ENCODE measurements at regions not wholly inside any gene's neighbourhood (a gene's known extent, or its start where the extent isn't known, plus 50 kb on each side); places are given as distances from the start of the nearest gene placed in this dataset.
A peak's percentile ranks its signal among the peaks of the same experiment; 100 is the strongest.

- Mint-ChIP-seq H3K36me3 (ENCODE audit: low read depth, unreplicated experiment) (no peaks in the 10 kb centered on the region), H3K27ac (ENCODE audit: unreplicated experiment) (no peak overlapping the region), H3K9me3 (ENCODE audit: unreplicated experiment) (peaks cover 7% of the 10 kb centered on the region), H3K27me3 (ENCODE audit: unreplicated experiment) (no peaks in the 10 kb centered on the region), H3K4me3 (ENCODE audit: unreplicated experiment) (no peak overlapping the region), H3K4me1 (ENCODE audit: unreplicated experiment) (no peaks in the 10 kb centered on the region)
- no peak for DNase-seq (ENCODE audit: low spot score)
- no peak for TF ChIP-seq CTCF (IDR thresholded peaks at IDR 0.05; ENCODE audit: unreplicated experiment)
These were observed 382.5 kb downstream of the CYLC2 start for GRCh38 chr9:103377667-103378066.

- no peaks in the 10 kb centered on the region for H3K27me3 Mint-ChIP-seq (ENCODE audit: unreplicated experiment)
- H3K27ac Mint-ChIP-seq (ENCODE audit: unreplicated experiment), result no peak overlapping the region
- H3K4me3 Mint-ChIP-seq (ENCODE audit: unreplicated experiment), result no peak overlapping the region
- TF ChIP-seq CTCF (IDR thresholded peaks at IDR 0.05; ENCODE audit: unreplicated experiment), result peak; percentile 50
- DNase-seq (ENCODE audit: low spot score), result no peak
- no peaks in the 10 kb centered on the region for H3K4me1 Mint-ChIP-seq (ENCODE audit: unreplicated experiment)
- peaks cover 18% of the 10 kb centered on the region for H3K9me3 Mint-ChIP-seq (ENCODE audit: unreplicated experiment)
- H3K36me3 Mint-ChIP-seq (ENCODE audit: low read depth, unreplicated experiment), result peaks cover 6% of the 10 kb centered on the region
These were observed 402.9 kb downstream of the CYLC2 start for GRCh38 chr9:103397868-103398600.

- DNase-seq (ENCODE audit: low spot score), result no peak
- H3K4me1 Mint-ChIP-seq (ENCODE audit: unreplicated experiment), result no peaks in the 10 kb centered on the region
- H3K9me3 Mint-ChIP-seq (ENCODE audit: unreplicated experiment), result peaks cover 9% of the 10 kb centered on the region
- peaks cover 6% of the 10 kb centered on the region for H3K36me3 Mint-ChIP-seq (ENCODE audit: low read depth, unreplicated experiment)
- TF ChIP-seq CTCF (IDR thresholded peaks at IDR 0.05; ENCODE audit: unreplicated experiment), result no peak
- no peak overlapping the region for H3K4me3 Mint-ChIP-seq (ENCODE audit: unreplicated experiment)
- H3K27me3 Mint-ChIP-seq (ENCODE audit: unreplicated experiment), result no peaks in the 10 kb centered on the region
- H3K27ac Mint-ChIP-seq (ENCODE audit: unreplicated experiment), result no peak overlapping the region
These were observed 404.4 kb downstream of the CYLC2 start for GRCh38 chr9:103399535-103399934.

GRCh38 chr9:103407260-103407659, 412.1 kb downstream of the CYLC2 start:
- Mint-ChIP-seq H3K36me3 (ENCODE audit: low read depth, unreplicated experiment) (no peaks in the 10 kb centered on the region), H3K4me3 (ENCODE audit: unreplicated experiment) (no peak overlapping the region), H3K4me1 (ENCODE audit: unreplicated experiment) (no peaks in the 10 kb centered on the region), H3K9me3 (ENCODE audit: unreplicated experiment) (peaks cover 6% of the 10 kb centered on the region), H3K27me3 (ENCODE audit: unreplicated experiment) (no peaks in the 10 kb centered on the region), H3K27ac (ENCODE audit: unreplicated experiment) (no peak overlapping the region)
- no peak for DNase-seq (ENCODE audit: low spot score)
- TF ChIP-seq CTCF (IDR thresholded peaks at IDR 0.05; ENCODE audit: unreplicated experiment), result no peak

- H3K4me1 Mint-ChIP-seq (ENCODE audit: unreplicated experiment), result no peaks in the 10 kb centered on the region
- no peaks in the 10 kb centered on the region for H3K27me3 Mint-ChIP-seq (ENCODE audit: unreplicated experiment)
- H3K36me3 Mint-ChIP-seq (ENCODE audit: low read depth, unreplicated experiment), result no peaks in the 10 kb centered on the region
These were observed 414.9 kb downstream of the CYLC2 start for GRCh38 chr9:103410059-103410458.

More at GRCh38 chr9:103410059-103410458, 414.9 kb downstream of the CYLC2 start:
- Mint-ChIP-seq H3K4me3 (ENCODE audit: unreplicated experiment) (no peak overlapping the region), H3K27ac (ENCODE audit: unreplicated experiment) (no peak overlapping the region), H3K9me3 (ENCODE audit: unreplicated experiment) (peaks cover 6% of the 10 kb centered on the region)
- TF ChIP-seq CTCF (IDR thresholded peaks at IDR 0.05; ENCODE audit: unreplicated experiment), result no peak
- no peak for DNase-seq (ENCODE audit: low spot score)
